Endodermal cell (in vitro differentiated cells): ENCODE measurements at regions not wholly inside any gene's neighbourhood (a gene's known extent, or its start where the extent isn't known, plus 50 kb on each side); places are given as distances from the start of the nearest gene placed in this dataset.
"Not testable (repeated sequence)": the region's sequence is repeated elsewhere in the genome, so short reads cannot be mapped to it uniquely, and the experiment has no call there.

ENCODE experiments used
- DNase-seq: peaks from one replicate; pipeline ENCODE4 v3.0.0-alpha.2; 2017
- H3K27ac ChIP-seq: 2 replicates; pipeline ENCODE4 v1.5.1; 2013; ENCODE audit warnings: mild to moderate bottlenecking, low read depth, low read length, moderate library complexity
- H3K27me3 ChIP-seq: 2 replicates; pipeline ENCODE4 v1.6.1; 2013; ENCODE audit warnings: mild to moderate bottlenecking, low read length, moderate library complexity; ENCODE audit not compliant: insufficient read depth, control insufficient read depth, poor library complexity, severe bottlenecking
- H3K36me3 ChIP-seq: 2 replicates; pipeline ENCODE4 v1.7.0; 2013; ENCODE audit warnings: mild to moderate bottlenecking, low read length, moderate library complexity; ENCODE audit not compliant: control insufficient read depth, insufficient read depth
- H3K4me1 ChIP-seq: one replicate; pipeline ENCODE4 v1.7.0; 2013; ENCODE audit warnings: low read length; ENCODE audit not compliant: control insufficient read depth, insufficient read depth
- H3K4me3 ChIP-seq: 2 replicates; pipeline ENCODE4 v1.5.1; 2013; ENCODE audit warnings: mild to moderate bottlenecking, low read length, moderate library complexity
- H3K9ac ChIP-seq: 2 replicates; pipeline ENCODE4 v1.6.1; 2013; ENCODE audit warnings: mild to moderate bottlenecking, low read length, moderate library complexity; ENCODE audit not compliant: poor library complexity, severe bottlenecking; ENCODE audit errors: extremely low read depth
- H3K9me3 ChIP-seq: 2 replicates; pipeline ENCODE4 v1.6.1; 2013; ENCODE audit warnings: mild to moderate bottlenecking, low read length, moderate library complexity; ENCODE audit not compliant: control insufficient read depth
- H3K27ac Mint-ChIP-seq: 2 replicates; pipeline ENCODE4 v1.8.0; 2020; ENCODE audit warnings: mixed read lengths
- H3K27me3 Mint-ChIP-seq: 2 replicates; pipeline ENCODE4 v1.8.0; 2021; ENCODE audit warnings: mild to moderate bottlenecking, mixed read lengths; ENCODE audit not compliant: insufficient read depth
- H3K36me3 Mint-ChIP-seq: 2 replicates; pipeline ENCODE4 v1.8.0; 2020; ENCODE audit warnings: low read depth, mixed read lengths
- H3K4me1 Mint-ChIP-seq: 2 replicates; pipeline ENCODE4 v1.8.0; 2020; ENCODE audit warnings: mixed read lengths
- H3K4me3 Mint-ChIP-seq: 2 replicates; pipeline ENCODE4 v1.8.0; 2020; ENCODE audit warnings: mild to moderate bottlenecking, moderate library complexity, mixed read lengths
- H3K9me3 Mint-ChIP-seq: 2 replicates; pipeline ENCODE4 v1.8.0; 2020; ENCODE audit warnings: mild to moderate bottlenecking, mixed read lengths
- CTCF ChIP-seq: fragments of 200-600 bp; sonication (generic); conservative IDR thresholded peaks from 2 replicates; pipeline ENCODE4 v1.5.0; 2021; ENCODE audit warnings: antibody characterized with exemption, mild to moderate bottlenecking
- WGBS, 2 experiments: methylation state at CpG; one replicate each; pipeline versions ENCODE4 v1.1.5 to v1.1.7; 2013; ENCODE audit warnings: missing lambda C conversion rate in 2 of 2, mixed read lengths in 1 of 2; ENCODE audit not compliant: insufficient coverage in 1 of 2, insufficient read length in 1 of 2; 5-methylcytosine and 5-hydroxymethylcytosine counted together

- WGBS, 2 experiments: 84 to 86% methylated on average over 4 to 10 of the region's 10 CpGs
- H3K9me3 ChIP-seq: no peaks in the 10 kb centered on the region
These were observed 147.7 kb upstream of the WSCD1 start for GRCh38 chr17:5922476-5922875.

GRCh38 chr17:5929721-5930120, 140.5 kb upstream of the WSCD1 start:
- no peak overlapping the region for H3K9ac ChIP-seq
- peaks cover 2% of the 10 kb centered on the region for H3K4me1 ChIP-seq
- no peaks in the 10 kb centered on the region for H3K36me3 ChIP-seq
- no peak overlapping the region for H3K4me3 ChIP-seq
- no peak for DNase-seq
- Mint-ChIP-seq H3K4me3 (no peak overlapping the region), H3K27me3 (peaks cover 52% of the 10 kb centered on the region), H3K36me3 (no peaks in the 10 kb centered on the region), H3K4me1 (peaks cover 7% of the 10 kb centered on the region), H3K27ac (no peak overlapping the region), H3K9me3 (no peaks in the 10 kb centered on the region)
- no peak for TF ChIP-seq CTCF
- WGBS, 2 experiments: 89 to 98% methylated on average over 6 to 10 of the region's 10 CpGs
- H3K9me3 ChIP-seq: no peaks in the 10 kb centered on the region
- H3K27ac ChIP-seq: no peak overlapping the region
- no peaks in the 10 kb centered on the region for H3K27me3 ChIP-seq

More at GRCh38 chr17:5922476-5922875, 147.7 kb upstream of the WSCD1 start:
- Mint-ChIP-seq H3K36me3 (no peaks in the 10 kb centered on the region), H3K27me3 (peaks cover 9% of the 10 kb centered on the region), H3K4me1 (peaks cover 2% of the 10 kb centered on the region), H3K4me3 (no peak overlapping the region), H3K9me3 (no peaks in the 10 kb centered on the region), H3K27ac (no peak overlapping the region)
- H3K27ac ChIP-seq: no peak overlapping the region
- H3K36me3 ChIP-seq: no peaks in the 10 kb centered on the region
- no peak for TF ChIP-seq CTCF
- no peak overlapping the region for H3K9ac ChIP-seq
- no peak overlapping the region for H3K4me3 ChIP-seq
- DNase-seq: no peak
- H3K4me1 ChIP-seq: no peaks in the 10 kb centered on the region
- H3K27me3 ChIP-seq: no peaks in the 10 kb centered on the region

- not testable (repeated sequence) for H3K36me3 ChIP-seq, H3K9me3 ChIP-seq, H3K27ac Mint-ChIP-seq, H3K9me3 Mint-ChIP-seq, DNase-seq, H3K36me3 Mint-ChIP-seq, H3K4me3 Mint-ChIP-seq, H3K27ac ChIP-seq, H3K4me1 ChIP-seq, H3K4me1 Mint-ChIP-seq, H3K4me3 ChIP-seq, H3K27me3 ChIP-seq, H3K9ac ChIP-seq
- WGBS, 2 experiments: 80 to 82% methylated on average over 1 of the region's 1 CpG
- peaks cover 59% of the 10 kb centered on the region for H3K27me3 Mint-ChIP-seq
These were observed 139.6 kb upstream of the WSCD1 start for GRCh38 chr17:5930555-5930954.

GRCh38 chr17:5931616-5932015, 138.6 kb upstream of the WSCD1 start:
- no peak for TF ChIP-seq CTCF
- peaks cover 9% of the 10 kb centered on the region for H3K9me3 ChIP-seq
- H3K4me3 ChIP-seq: no peak overlapping the region
- DNase-seq: no peak
- H3K36me3 ChIP-seq: no peaks in the 10 kb centered on the region
- no peak overlapping the region for H3K4me3 Mint-ChIP-seq
- H3K9me3 Mint-ChIP-seq: no peaks in the 10 kb centered on the region
- no peak overlapping the region for H3K9ac ChIP-seq
- H3K27ac ChIP-seq: no peak overlapping the region
- peaks cover 2% of the 10 kb centered on the region for H3K4me1 ChIP-seq
- peaks cover 67% of the 10 kb centered on the region for H3K27me3 Mint-ChIP-seq
- peaks cover 7% of the 10 kb centered on the region for H3K4me1 Mint-ChIP-seq
- WGBS, 2 experiments: 77 to 82% methylated on average over 9 of the region's 9 CpGs
- no peaks in the 10 kb centered on the region for H3K36me3 Mint-ChIP-seq
- no peaks in the 10 kb centered on the region for H3K27me3 ChIP-seq
- H3K27ac Mint-ChIP-seq: no peak overlapping the region
